SK-N-SH treated with all-trans-retinoic acid at 6 μM for 48 hours (cell line): ENCODE measurements at regions not wholly inside any gene's neighbourhood (a gene's known extent, or its start where the extent isn't known, plus 50 kb on each side); places are given as distances from the start of the nearest gene placed in this dataset.

Experiments used
- BACH2 ChIP-seq: fragments of 250-450 bp; sonication (Bioruptor Pico); IDR thresholded peaks from 2 replicates; pipeline ENCODE4 v1.9.0; 2021; ENCODE audit warnings: mild to moderate bottlenecking, borderline replicate concordance
- TF ChIP-seq, protein P1 (sequence below): fragments of 250-450 bp; sonication (Bioruptor Pico); IDR thresholded peaks from 2 replicates; pipeline ENCODE4 v1.8.0; 2021; ENCODE audit warnings: low read depth, mild to moderate bottlenecking, moderate library complexity, borderline replicate concordance

DNA sequence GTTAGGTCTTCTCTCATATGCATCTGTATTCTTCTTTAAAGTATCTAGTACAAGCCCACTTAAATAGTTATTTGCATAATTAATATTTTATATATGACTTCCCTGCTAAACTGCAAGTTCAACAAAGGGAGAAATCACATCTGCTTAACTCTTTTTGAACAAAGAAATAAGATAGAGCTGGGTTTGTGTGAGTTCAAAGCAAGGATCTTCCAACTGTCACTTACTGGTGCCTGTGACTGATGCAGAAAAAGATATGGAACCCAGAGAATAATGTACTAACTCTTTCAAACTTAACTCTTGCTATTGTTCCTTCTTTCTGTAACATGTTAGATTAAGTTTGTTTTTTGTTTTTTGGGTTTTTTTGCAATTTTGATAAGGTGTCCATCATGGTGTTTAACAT lies 71.3 kb upstream of the SP4 start:
- TF ChIP-seq, protein P1, sequence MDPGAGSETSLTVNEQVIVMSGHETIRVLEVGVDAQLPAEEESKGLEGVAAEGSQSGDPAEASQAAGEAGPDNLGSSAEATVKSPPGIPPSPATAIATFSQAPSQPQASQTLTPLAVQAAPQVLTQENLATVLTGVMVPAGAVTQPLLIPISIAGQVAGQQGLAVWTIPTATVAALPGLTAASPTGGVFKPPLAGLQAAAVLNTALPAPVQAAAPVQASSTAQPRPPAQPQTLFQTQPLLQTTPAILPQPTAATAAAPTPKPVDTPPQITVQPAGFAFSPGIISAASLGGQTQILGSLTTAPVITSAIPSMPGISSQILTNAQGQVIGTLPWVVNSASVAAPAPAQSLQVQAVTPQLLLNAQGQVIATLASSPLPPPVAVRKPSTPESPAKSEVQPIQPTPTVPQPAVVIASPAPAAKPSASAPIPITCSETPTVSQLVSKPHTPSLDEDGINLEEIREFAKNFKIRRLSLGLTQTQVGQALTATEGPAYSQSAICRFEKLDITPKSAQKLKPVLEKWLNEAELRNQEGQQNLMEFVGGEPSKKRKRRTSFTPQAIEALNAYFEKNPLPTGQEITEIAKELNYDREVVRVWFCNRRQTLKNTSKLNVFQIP (CRISPR knock-in tag), result no peak
- no peak for TF ChIP-seq BACH2 (CRISPR knock-in tag)
